Loucy (cell line): ENCODE measurements at regions not wholly inside any gene's neighbourhood (a gene's known extent, or its start where the extent isn't known, plus 50 kb on each side); places are given as distances from the start of the nearest gene placed in this dataset.

ENCODE experiments used
- H2AFZ ChIP-seq: fragments of 200-600 bp; sonication (generic); 2 replicates; pipeline ENCODE4 v1.6.0; 2016; ENCODE audit warnings: antibody characterized with exemption, mild to moderate bottlenecking, low read length, moderate library complexity
- H3F3A ChIP-seq: fragments of 200-600 bp; 2 replicates; pipeline ENCODE4 v1.6.0; 2016; ENCODE audit warnings: antibody characterized with exemption, low read depth, mild to moderate bottlenecking
- H3K27me3 ChIP-seq: fragments of 200-600 bp; sonication (generic); 2 replicates; pipeline ENCODE4 v1.6.1; 2014; ENCODE audit warnings: low read length, mild to moderate bottlenecking; ENCODE audit not compliant: insufficient read depth, poor library complexity, severe bottlenecking
- H3K36me3 ChIP-seq: fragments of 200-600 bp; sonication (generic); 2 replicates; pipeline ENCODE4 v1.6.1; 2016; ENCODE audit warnings: low read length; ENCODE audit not compliant: insufficient read depth
- H3K4me1 ChIP-seq: fragments of 200-600 bp; sonication (generic); 2 replicates; pipeline ENCODE4 v1.5.1; 2014; ENCODE audit warnings: low read length, mild to moderate bottlenecking; ENCODE audit not compliant: insufficient read depth, poor library complexity, severe bottlenecking
- H3K4me2 ChIP-seq: fragments of 200-600 bp; sonication (generic); 2 replicates; pipeline ENCODE4 v1.6.0; 2014; ENCODE audit warnings: antibody characterized with exemption, low read length, low read depth, mild to moderate bottlenecking; ENCODE audit not compliant: poor library complexity, severe bottlenecking
- H3K4me3 ChIP-seq: fragments of 200-600 bp; sonication (generic); 2 replicates; pipeline ENCODE4 v1.5.1; 2014; ENCODE audit warnings: low read length, mild to moderate bottlenecking, mixed read lengths; ENCODE audit not compliant: poor library complexity, severe bottlenecking
- H3K79me2 ChIP-seq: fragments of 200-600 bp; sonication (generic); 2 replicates; pipeline ENCODE4 v1.6.1; 2014; ENCODE audit warnings: low read length; ENCODE audit not compliant: insufficient read depth
- H3K9ac ChIP-seq: fragments of 200-600 bp; sonication (generic); 2 replicates; pipeline ENCODE4 v1.6.0; 2014; ENCODE audit warnings: mild to moderate bottlenecking, low read depth, low read length, moderate library complexity; ENCODE audit not compliant: poor library complexity, severe bottlenecking
- H3K9me2 ChIP-seq: fragments of 200-600 bp; sonication (generic); replicated peaks from 2 replicates; pipeline ENCODE4 v1.6.1; 2016; ENCODE audit warnings: low read depth, low read length, mixed read lengths
- H3K9me3 ChIP-seq: fragments of 200-600 bp; sonication (generic); 2 replicates; pipeline ENCODE4 v1.6.1; 2014; ENCODE audit warnings: mild to moderate bottlenecking, antibody characterized with exemption, low read length, low read depth; ENCODE audit not compliant: insufficient read depth
- H4K20me1 ChIP-seq: fragments of 200-600 bp; sonication (generic); 2 replicates; pipeline ENCODE4 v1.6.0; 2014; ENCODE audit warnings: antibody characterized with exemption, low read length, mild to moderate bottlenecking; ENCODE audit not compliant: insufficient read depth, poor library complexity, severe bottlenecking
- CTCF ChIP-seq: fragments of 200-600 bp; sonication (generic); conservative IDR thresholded peaks from 2 replicates; pipeline ENCODE4 v1.5.1; 2014; ENCODE audit warnings: mild to moderate bottlenecking, antibody characterized with exemption, low read length
- EZH2phosphoT487 ChIP-seq: fragments of 200-600 bp; IDR thresholded peaks from 2 replicates; pipeline ENCODE4 v1.6.1; 2018; ENCODE audit warnings: antibody characterized with exemption, mild to moderate bottlenecking, moderate library complexity, borderline replicate concordance

DNA sequence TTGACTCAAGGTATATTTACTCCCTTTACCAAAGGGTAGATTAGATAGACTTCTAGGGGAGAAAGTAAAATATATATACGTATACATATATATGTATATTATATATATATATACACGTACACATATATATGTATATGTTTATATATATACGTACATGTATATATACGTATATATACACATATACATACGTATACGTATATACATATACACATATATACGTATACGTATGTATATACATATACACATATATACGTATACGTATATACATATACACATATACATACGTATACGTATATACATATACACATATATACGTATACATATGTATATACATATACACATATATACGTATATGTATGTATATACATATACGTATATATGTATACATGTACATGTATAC is 430.5 kb upstream of the ANO3 start:
- H3F3A ChIP-seq = no peaks in the 10 kb centered on the region
- no peaks in the 10 kb centered on the region for H3K4me1 ChIP-seq
- no peaks in the 10 kb centered on the region for H3K79me2 ChIP-seq
- no peak overlapping the region for H3K9ac ChIP-seq
- H3K36me3 ChIP-seq = no peaks in the 10 kb centered on the region
- H3K9me3 ChIP-seq = no peaks in the 10 kb centered on the region
- no peaks in the 10 kb centered on the region for H4K20me1 ChIP-seq
- H3K9me2 ChIP-seq = no peaks in the 10 kb centered on the region
- H3K4me3 ChIP-seq = no peak overlapping the region
- H3K4me2 ChIP-seq = no peak overlapping the region
- H3K27me3 ChIP-seq = no peaks in the 10 kb centered on the region
- no peak for TF ChIP-seq CTCF
- TF ChIP-seq EZH2phosphoT487 = no peak
- H2AFZ ChIP-seq = no peak overlapping the region

DNA sequence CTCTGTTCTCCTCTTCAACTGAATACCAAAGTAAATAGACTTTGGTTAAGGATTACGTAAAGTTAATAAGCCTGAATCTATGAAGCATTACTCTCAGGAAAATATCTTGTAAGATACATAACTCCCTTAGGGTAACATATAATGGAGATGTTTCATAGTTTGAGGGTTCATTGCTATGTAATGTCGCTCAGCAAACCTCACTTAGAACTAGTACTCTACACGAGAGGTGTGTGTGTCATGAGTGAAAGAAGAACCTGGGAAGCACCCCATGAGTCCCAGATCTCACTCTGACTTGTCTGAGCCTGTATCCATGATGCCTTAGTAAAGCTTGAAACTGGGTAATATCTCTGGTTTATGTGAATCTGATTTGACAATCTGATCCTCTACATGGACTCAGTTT is 429.5 kb upstream of the ANO3 start:
- no peaks in the 10 kb centered on the region for H3K4me1 ChIP-seq

GRCh38 chr11:25908726-25909125 is 423.2 kb upstream of the ANO3 start:
- H4K20me1 ChIP-seq = no peaks in the 10 kb centered on the region
- H3F3A ChIP-seq = no peaks in the 10 kb centered on the region
- no peaks in the 10 kb centered on the region for H3K79me2 ChIP-seq
- no peaks in the 10 kb centered on the region for H3K9me3 ChIP-seq
- no peaks in the 10 kb centered on the region for H3K36me3 ChIP-seq
- TF ChIP-seq CTCF (no peak), EZH2phosphoT487 (no peak)
- no peak overlapping the region for H3K4me2 ChIP-seq
- no peaks in the 10 kb centered on the region for H3K9me2 ChIP-seq
- H3K4me3 ChIP-seq = no peak overlapping the region
- H3K9ac ChIP-seq = no peak overlapping the region
- no peaks in the 10 kb centered on the region for H3K4me1 ChIP-seq
- no peaks in the 10 kb centered on the region for H3K27me3 ChIP-seq
- H2AFZ ChIP-seq = no peak overlapping the region

More for the DNA sequence above, 429.5 kb upstream of the ANO3 start:
- Histone ChIP-seq H3K4me3 (no peak overlapping the region), H4K20me1 (no peaks in the 10 kb centered on the region), H2AFZ (no peak overlapping the region), H3K4me2 (no peak overlapping the region), H3K9me2 (no peaks in the 10 kb centered on the region), H3K36me3 (no peaks in the 10 kb centered on the region), H3K79me2 (no peaks in the 10 kb centered on the region), H3F3A (no peaks in the 10 kb centered on the region), H3K9me3 (no peaks in the 10 kb centered on the region), H3K9ac (no peak overlapping the region), H3K27me3 (no peaks in the 10 kb centered on the region)
- no peak for TF ChIP-seq EZH2phosphoT487
- no peak for TF ChIP-seq CTCF
